H9 (cell line): ENCODE measurements at regions not wholly inside any gene's neighbourhood (a gene's known extent, or its start where the extent isn't known, plus 50 kb on each side); places are given as distances from the start of the nearest gene placed in this dataset.

Experiments
- DNase-seq: peaks from one replicate; pipeline ENCODE4 v3.0.0-alpha.2; 2017
- H2AFZ ChIP-seq: one replicate; pipeline ENCODE4 v1.6.1; 2013; ENCODE audit warnings: mild to moderate bottlenecking, low read length, control low read depth, moderate library complexity
- H2AK5ac ChIP-seq: 2 replicates; pipeline ENCODE4 v1.6.1; 2013; ENCODE audit warnings: low read length, control low read depth, mixed read lengths; ENCODE audit not compliant: insufficient read length
- H2BK120ac ChIP-seq: one replicate; pipeline ENCODE4 v1.6.1; 2013; ENCODE audit warnings: low read depth, mild to moderate bottlenecking, low read length, control low read depth, inconsistent platforms; ENCODE audit not compliant: poor library complexity, severe bottlenecking
- H2BK12ac ChIP-seq: 2 replicates; pipeline ENCODE4 v1.6.1; 2013; ENCODE audit warnings: low read length, control low read depth, mixed read lengths, low read depth; ENCODE audit not compliant: insufficient read length
- H2BK15ac ChIP-seq: 2 replicates; pipeline ENCODE4 v1.6.1; 2013; ENCODE audit warnings: low read depth, low read length, control low read depth
- H2BK20ac ChIP-seq: one replicate; pipeline ENCODE4 v1.6.1; 2013; ENCODE audit warnings: low read depth, mild to moderate bottlenecking, low read length, control low read depth, inconsistent platforms; ENCODE audit not compliant: poor library complexity, severe bottlenecking
- H2BK5ac ChIP-seq: 2 replicates; pipeline ENCODE4 v1.6.1; 2013; ENCODE audit warnings: low read length, control low read depth, mixed read lengths; ENCODE audit not compliant: insufficient read length
- H3K14ac ChIP-seq: 2 replicates; pipeline ENCODE4 v1.6.1; 2013; ENCODE audit warnings: low read length, control low read depth; ENCODE audit not compliant: insufficient read depth
- H3K18ac ChIP-seq: 2 replicates; pipeline ENCODE4 v1.6.1; 2013; ENCODE audit warnings: low read depth, mild to moderate bottlenecking, mixed read lengths, low read length, control low read depth; ENCODE audit not compliant: insufficient read length
- H3K23ac ChIP-seq: 2 replicates; pipeline ENCODE4 v1.6.1; 2013; ENCODE audit warnings: low read length, control low read depth, mixed read lengths, low read depth; ENCODE audit not compliant: insufficient read length
- H3K23me2 ChIP-seq: 2 replicates; pipeline ENCODE4 v1.6.1; 2013; ENCODE audit warnings: low read depth, mild to moderate bottlenecking, mixed read lengths, low read length, control low read depth; ENCODE audit not compliant: insufficient read length, poor library complexity, severe bottlenecking
- H3K27ac ChIP-seq: 2 replicates; pipeline ENCODE4 v1.5.1; 2013; ENCODE audit warnings: low read length, control low read depth, mixed read lengths, low read depth; ENCODE audit not compliant: insufficient read length
- H3K27me3 ChIP-seq: 2 replicates; pipeline ENCODE4 v1.6.1; 2013; ENCODE audit warnings: low read length, control low read depth, inconsistent platforms; ENCODE audit not compliant: insufficient read depth
- H3K4ac ChIP-seq: 2 replicates; pipeline ENCODE4 v1.6.1; 2013; ENCODE audit warnings: low read depth, mild to moderate bottlenecking, control low read depth, inconsistent platforms, low read length, moderate library complexity
- H3K4me1 ChIP-seq: 2 replicates; pipeline ENCODE4 v1.6.1; 2013; ENCODE audit warnings: low read length, control low read depth, inconsistent platforms; ENCODE audit not compliant: insufficient read depth
- H3K4me2 ChIP-seq: 2 replicates; pipeline ENCODE4 v1.6.1; 2013; ENCODE audit warnings: low read length, control low read depth, mixed read lengths; ENCODE audit not compliant: insufficient read length, insufficient read depth
- H3K56ac ChIP-seq: 2 replicates; pipeline ENCODE4 v1.6.1; 2013; ENCODE audit warnings: low read depth, mild to moderate bottlenecking, mixed read lengths, low read length, control low read depth; ENCODE audit not compliant: insufficient read length
- H3K79me1 ChIP-seq: 2 replicates; pipeline ENCODE4 v1.6.1; 2013; ENCODE audit warnings: low read depth, mild to moderate bottlenecking, moderate library complexity, low read length, control low read depth, inconsistent platforms; ENCODE audit not compliant: insufficient read depth, poor library complexity, severe bottlenecking
- H3K79me2 ChIP-seq: 2 replicates; pipeline ENCODE4 v1.6.1; 2013; ENCODE audit warnings: low read length, control low read depth, inconsistent platforms; ENCODE audit not compliant: insufficient read depth
- H3K9ac ChIP-seq: 2 replicates; pipeline ENCODE4 v1.6.1; 2013; ENCODE audit warnings: low read length, control low read depth, mixed read lengths; ENCODE audit not compliant: insufficient read length; ENCODE audit errors: extremely low read depth
- H3K9me3 ChIP-seq: one replicate; pipeline ENCODE4 v1.6.1; 2013; ENCODE audit warnings: low read depth, low read length, inconsistent platforms; ENCODE audit not compliant: control insufficient read depth
- H3T11ph ChIP-seq: one replicate; pipeline ENCODE4 v1.6.1; 2013; ENCODE audit warnings: mild to moderate bottlenecking, low read length, control low read depth, inconsistent platforms
- H4K20me1 ChIP-seq: one replicate; pipeline ENCODE4 v1.6.1; 2013; ENCODE audit not compliant: control insufficient read depth, insufficient read length, insufficient read depth
- H4K5ac ChIP-seq: 2 replicates; pipeline ENCODE4 v1.6.1; 2013; ENCODE audit warnings: low read depth, mild to moderate bottlenecking, mixed read lengths, low read length, control low read depth; ENCODE audit not compliant: insufficient read length
- H4K8ac ChIP-seq: replicated peaks from 2 replicates; pipeline ENCODE4 v1.6.1; 2013; ENCODE audit warnings: low read length, control low read depth, mixed read lengths, low read depth; ENCODE audit not compliant: insufficient read length
- H4K91ac ChIP-seq: 2 replicates; pipeline ENCODE4 v1.6.1; 2013; ENCODE audit warnings: low read depth, mild to moderate bottlenecking, moderate library complexity, mixed read lengths, low read length, control low read depth; ENCODE audit not compliant: insufficient read length
- H3K27ac Mint-ChIP-seq, 3 experiments: 2 replicates in 2 of 3; 3 replicates in 1 of 3; pipeline ENCODE4 v1.8.0; 2020 to 2021; ENCODE audit warnings: mixed read lengths in 3 of 3, mild to moderate bottlenecking in 1 of 3, moderate library complexity in 1 of 3
- H3K27me3 Mint-ChIP-seq: 2 replicates; pipeline ENCODE4 v1.8.0; 2021; ENCODE audit warnings: low read depth, mild to moderate bottlenecking, moderate library complexity, mixed read lengths
- H3K36me3 Mint-ChIP-seq, 3 experiments: 2 replicates in 2 of 3; 3 replicates in 1 of 3; pipeline ENCODE4 v1.8.0; 2020 to 2021; ENCODE audit warnings: low read depth in 3 of 3, mixed read lengths in 3 of 3; ENCODE audit not compliant: insufficient read depth in 1 of 3
- H3K4me1 Mint-ChIP-seq, 2 experiments: 2 replicates each; pipeline ENCODE4 v1.8.0; 2020; ENCODE audit warnings: mixed read lengths in 2 of 2
- H3K4me3 Mint-ChIP-seq, 2 experiments: 2 replicates in 1 of 2; 3 replicates in 1 of 2; pipeline ENCODE4 v1.8.0; 2020 to 2021; ENCODE audit warnings: mild to moderate bottlenecking in 2 of 2, mixed read lengths in 2 of 2, moderate library complexity in 1 of 2
- H3K9me3 Mint-ChIP-seq, 2 experiments: 2 replicates in 1 of 2; 3 replicates in 1 of 2; pipeline ENCODE4 v1.8.0; 2020; ENCODE audit warnings: mild to moderate bottlenecking in 2 of 2, mixed read lengths in 2 of 2, moderate library complexity in 1 of 2
- CTCF ChIP-seq: fragments of 200-600 bp; sonication (generic); conservative IDR thresholded peaks from 3 replicates; pipeline ENCODE4 v1.8.0; 2021; ENCODE audit warnings: antibody characterized with exemption, mild to moderate bottlenecking
- WGBS: extraction: QIAGEN DNeasy Blood & Tissue Kit; methylation state at CpG from one replicate; pipeline ENCODE4 v1.1.7; 2013; ENCODE audit warnings: missing lambda C conversion rate, low lambda C conversion rate, mixed read lengths; ENCODE audit not compliant: insufficient read length; ENCODE audit errors: extremely low coverage; 5-methylcytosine and 5-hydroxymethylcytosine counted together

DNA sequence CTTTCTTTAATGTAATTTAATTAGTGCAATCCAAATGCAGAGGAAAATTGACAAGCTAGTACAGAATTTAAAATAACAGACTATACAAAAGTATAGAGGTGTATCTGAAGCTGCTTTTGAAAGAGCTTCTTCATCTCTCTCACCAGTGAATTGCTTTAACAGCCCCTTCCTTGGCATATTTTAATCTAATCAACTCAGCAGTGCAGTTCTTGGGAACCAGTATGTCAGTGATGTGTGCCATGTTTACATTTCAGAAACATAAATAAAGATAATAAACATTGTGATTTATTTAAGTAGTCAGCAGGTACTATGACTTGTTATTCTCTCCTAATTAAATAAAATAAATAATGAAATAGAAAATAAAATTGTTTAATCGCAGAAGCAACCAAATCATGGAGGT is 1260.6 kb downstream of the NCAM2 start:
- H3K27me3 Mint-ChIP-seq, result no peaks in the 10 kb centered on the region
- no CpG with 5 or more reads among the region's 1 CpG for WGBS

More for the DNA sequence above, 1260.6 kb downstream of the NCAM2 start:
- H3K4me1 ChIP-seq, result no peaks in the 10 kb centered on the region
- no peak overlapping the region for H4K8ac ChIP-seq
- H4K91ac ChIP-seq, result no peak overlapping the region
- no peak overlapping the region for H3K56ac ChIP-seq
- H4K5ac ChIP-seq, result no peak overlapping the region
- H3K9me3 ChIP-seq, result no peaks in the 10 kb centered on the region
- no peak overlapping the region for H3T11ph ChIP-seq
- H3K18ac ChIP-seq, result no peak overlapping the region
- H3K9ac ChIP-seq, result no peak overlapping the region
- TF ChIP-seq CTCF, result no peak
- H3K36me3 Mint-ChIP-seq, result no peaks in the 10 kb centered on the region
- H3K4me3 Mint-ChIP-seq, result no peak overlapping the region
- no peak overlapping the region for H2BK120ac ChIP-seq
- no peak overlapping the region for H2AFZ ChIP-seq
- H2BK5ac ChIP-seq, result no peak overlapping the region
- H3K4me2 ChIP-seq, result no peak overlapping the region
- no peak overlapping the region for H2BK20ac ChIP-seq
- peaks cover 0 to 2% of the 10 kb centered on the region in 2 experiments; a peak in 2 of 5 replicates for H3K9me3 Mint-ChIP-seq
- no peaks in the 10 kb centered on the region for H4K20me1 ChIP-seq
- no peak overlapping the region for H3K14ac ChIP-seq
- H2BK12ac ChIP-seq, result no peak overlapping the region
- no peak overlapping the region for H2AK5ac ChIP-seq
- H3K27ac Mint-ChIP-seq, result no peak overlapping the region
- no peak overlapping the region for H3K23ac ChIP-seq
- no peaks in the 10 kb centered on the region for H3K23me2 ChIP-seq
- DNase-seq, result no peak
- H3K4ac ChIP-seq, result no peak overlapping the region
- H3K79me1 ChIP-seq, result no peaks in the 10 kb centered on the region
- no peaks in the 10 kb centered on the region for H3K4me1 Mint-ChIP-seq
- no peaks in the 10 kb centered on the region for H3K79me2 ChIP-seq
- no peak overlapping the region for H2BK15ac ChIP-seq
- H3K27me3 ChIP-seq, result no peaks in the 10 kb centered on the region
- H3K27ac ChIP-seq, result no peak overlapping the region
